ENCODE measurements at regions not wholly inside any gene's neighbourhood (a gene's known extent, or its start where the extent isn't known, plus 50 kb on each side); places are given as distances from the start of the nearest gene placed in this dataset.
"Not testable (repeated sequence)": the region's sequence is repeated elsewhere in the genome, so short reads cannot be mapped to it uniquely, and the experiment has no call there.

- H3K9me3 ChIP-seq (ENCODE audit: severe bottlenecking) = no peaks in the 10 kb centered on the region
- DNase-seq = no peak
- peaks cover 14% of the 10 kb centered on the region for H3K27me3 ChIP-seq (ENCODE audit: insufficient read depth, low read depth, severe bottlenecking)
- H3K27ac ChIP-seq = no peak overlapping the region
- no peak for TF ChIP-seq CTCF (IDR thresholded peaks at IDR 0.05; ENCODE audit: low read depth, low read length)
- H3K36me3 ChIP-seq = no peaks in the 10 kb centered on the region
- H3K4me3 ChIP-seq (ENCODE audit: low read depth, low read length) = no peak overlapping the region
These were observed 247.3 kb downstream of the S1PR1 start for GRCh38 chr1:101483982-101484688.

- Histone ChIP-seq H3K27ac (no peak overlapping the region), H3K9me3 (ENCODE audit: severe bottlenecking) (no peaks in the 10 kb centered on the region), H3K27me3 (ENCODE audit: insufficient read depth, low read depth, severe bottlenecking) (peaks cover 13% of the 10 kb centered on the region), H3K36me3 (no peaks in the 10 kb centered on the region), H3K4me3 (ENCODE audit: low read depth, low read length) (no peak overlapping the region)
- DNase-seq = no peak
- TF ChIP-seq CTCF (IDR thresholded peaks at IDR 0.05; ENCODE audit: low read depth, low read length) = no peak
These were observed 248.0 kb downstream of the S1PR1 start for GRCh38 chr1:101484689-101485338.

GRCh38 chr1:101485712-101486111 is 248.9 kb downstream of the S1PR1 start:
- no peak overlapping the region for H3K4me3 ChIP-seq (ENCODE audit: low read depth, low read length)
- DNase-seq = no peak
- peaks cover 15% of the 10 kb centered on the region for H3K27me3 ChIP-seq (ENCODE audit: insufficient read depth, low read depth, severe bottlenecking)
- no peak for TF ChIP-seq CTCF (IDR thresholded peaks at IDR 0.05; ENCODE audit: low read depth, low read length)
- H3K9me3 ChIP-seq (ENCODE audit: severe bottlenecking) = no peaks in the 10 kb centered on the region
- H3K27ac ChIP-seq = no peak overlapping the region
- H3K36me3 ChIP-seq = no peaks in the 10 kb centered on the region

- not testable (repeated sequence) for DNase-seq; H3K4me3 ChIP-seq (ENCODE audit: low read depth, low read length); H3K27ac ChIP-seq; H3K36me3 ChIP-seq; H3K27me3 ChIP-seq (ENCODE audit: insufficient read depth, low read depth, severe bottlenecking); H3K9me3 ChIP-seq (ENCODE audit: severe bottlenecking)
These were observed 255.3 kb downstream of the S1PR1 start for GRCh38 chr1:101492144-101492543.

GRCh38 chr1:101493920-101494319 is 257.1 kb downstream of the S1PR1 start:
- DNase-seq = not testable (repeated sequence)

GRCh38 chr1:101496109-101496508 is 259.3 kb downstream of the S1PR1 start:
- H3K36me3 ChIP-seq = no peaks in the 10 kb centered on the region
- no peak for TF ChIP-seq CTCF (IDR thresholded peaks at IDR 0.05; ENCODE audit: low read depth, low read length)
- H3K4me3 ChIP-seq (ENCODE audit: low read depth, low read length) = no peak overlapping the region
- H3K27me3 ChIP-seq (ENCODE audit: insufficient read depth, low read depth, severe bottlenecking) = peaks cover 12% of the 10 kb centered on the region
- no peak overlapping the region for H3K27ac ChIP-seq
- DNase-seq = no peak
- no peaks in the 10 kb centered on the region for H3K9me3 ChIP-seq (ENCODE audit: severe bottlenecking)

More at GRCh38 chr1:101493920-101494319, 257.1 kb downstream of the S1PR1 start:
- H3K27me3 ChIP-seq (ENCODE audit: insufficient read depth, low read depth, severe bottlenecking); H3K4me3 ChIP-seq (ENCODE audit: low read depth, low read length); H3K27ac ChIP-seq; H3K9me3 ChIP-seq (ENCODE audit: severe bottlenecking); H3K36me3 ChIP-seq: not testable (repeated sequence)
